Dedifferentiated amniotic fluid mesenchymal stem cell (primary cell): ENCODE measurements at regions not wholly inside any gene's neighbourhood (a gene's known extent, or its start where the extent isn't known, plus 50 kb on each side); places are given as distances from the start of the nearest gene placed in this dataset.
A peak's percentile ranks its signal among the peaks of the same experiment; 100 is the strongest.

ENCODE experiments used
- DNase-seq: peaks from one replicate; pipeline ENCODE4 v3.0.0-alpha.2; 2016; ENCODE audit errors: extremely low spot score

DNA sequence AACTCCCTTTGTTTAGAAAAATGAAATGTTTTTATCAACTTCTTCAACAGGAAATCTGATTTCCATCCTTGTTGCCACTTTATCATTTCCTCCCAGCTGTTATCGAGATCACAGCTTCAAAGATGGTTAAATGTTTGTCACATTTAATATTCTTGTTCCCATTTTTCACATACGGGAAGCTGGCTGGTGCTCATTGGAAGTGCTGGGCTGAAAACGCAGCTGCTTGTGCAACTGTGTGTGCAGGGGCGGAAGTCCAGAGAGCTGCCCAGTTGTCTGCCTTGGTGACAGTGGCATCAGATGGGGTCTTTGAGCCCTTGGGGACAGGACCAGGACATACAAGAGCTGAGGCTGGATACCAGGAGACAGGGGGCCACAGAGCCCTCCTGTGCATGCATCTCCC lies 549.2 kb upstream of the CDH11 start:
- no peak for DNase-seq

DNA sequence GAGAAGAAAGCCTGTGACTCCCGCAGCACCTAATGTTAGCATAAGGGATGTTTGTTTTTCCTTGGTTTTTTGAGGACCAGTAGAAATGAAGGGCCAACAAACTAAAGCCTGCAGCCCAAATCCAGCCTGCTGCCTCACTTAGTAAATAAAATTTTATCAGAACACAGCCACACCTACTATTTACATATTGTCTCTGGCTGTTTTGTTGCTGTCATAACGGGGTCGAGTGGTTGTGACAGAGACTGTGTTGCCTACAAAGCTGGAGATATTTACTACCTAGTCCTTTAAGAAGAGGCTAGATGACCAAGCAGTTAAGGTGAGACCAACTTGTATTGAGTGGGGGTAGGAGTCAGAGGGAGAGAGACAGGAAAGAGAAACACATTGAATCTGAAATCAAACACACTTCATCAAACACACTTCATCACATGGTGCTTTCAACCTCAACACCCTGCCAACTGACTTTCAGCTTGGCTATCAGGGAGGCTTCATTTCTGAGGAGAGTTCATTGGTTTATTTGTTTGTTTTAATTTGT lies 546.3 kb upstream of the CDH11 start:
- DNase-seq, result no peak

DNA sequence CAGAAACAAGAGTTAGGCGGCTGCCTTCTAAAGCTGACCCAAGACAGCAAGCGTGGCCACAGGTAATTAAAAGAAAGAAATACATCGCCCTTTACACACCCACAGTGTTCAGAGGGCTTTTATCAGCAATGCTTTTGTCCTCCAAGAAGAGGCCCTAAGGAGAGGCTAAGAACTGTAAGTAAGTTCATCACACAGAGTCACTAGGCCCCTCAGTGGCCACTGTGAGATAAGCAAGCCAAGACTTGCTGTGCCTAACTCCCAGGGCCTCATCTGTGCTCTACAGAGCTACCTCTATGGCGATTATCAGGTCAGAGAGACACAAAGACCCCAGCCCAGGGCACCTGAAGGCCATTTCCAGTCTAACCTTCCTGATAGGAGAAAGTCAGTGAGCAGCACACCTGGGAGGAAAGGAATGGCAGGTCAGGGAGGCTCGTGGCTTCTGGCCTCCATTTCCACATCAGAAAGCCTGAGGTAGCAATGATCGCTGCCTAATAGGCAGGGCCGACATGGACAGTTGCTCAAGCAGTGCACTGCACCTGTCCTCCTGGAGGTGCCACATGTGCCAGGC lies 545.2 kb upstream of the CDH11 start:
- DNase-seq, result no peak

- no peak for DNase-seq
Measured at GRCh38 chr16:65666132-65666941, 544.5 kb upstream of the CDH11 start.

- no peak for DNase-seq
Measured at GRCh38 chr16:65665586-65665985, 543.7 kb upstream of the CDH11 start.

GRCh38 chr16:65663774-65664173 lies 541.9 kb upstream of the CDH11 start:
- no peak for DNase-seq

- no peak for DNase-seq
Measured at GRCh38 chr16:65662256-65662655, 540.4 kb upstream of the CDH11 start.

DNA sequence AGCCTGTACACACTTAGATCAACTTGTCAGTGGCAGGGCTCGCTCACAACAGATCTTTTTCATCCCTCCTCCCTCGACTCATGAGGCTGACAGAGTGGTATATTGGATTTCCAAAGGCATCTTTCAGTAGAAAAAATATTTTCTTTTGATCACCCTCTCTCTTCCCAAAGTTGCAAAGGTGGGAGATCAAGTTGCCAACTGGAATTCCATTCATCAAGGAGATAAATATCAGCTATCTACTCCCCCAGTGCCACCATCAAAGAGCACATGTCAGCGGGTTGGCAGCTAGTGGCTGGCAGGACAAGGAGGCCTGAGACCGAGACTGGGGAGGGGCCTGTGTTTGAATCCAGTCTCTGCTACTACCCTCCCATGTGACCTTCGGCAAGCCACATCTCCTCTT lies 539.7 kb upstream of the CDH11 start:
- no peak for DNase-seq

GRCh38 chr16:65660390-65660789 lies 538.5 kb upstream of the CDH11 start:
- no peak for DNase-seq

DNA sequence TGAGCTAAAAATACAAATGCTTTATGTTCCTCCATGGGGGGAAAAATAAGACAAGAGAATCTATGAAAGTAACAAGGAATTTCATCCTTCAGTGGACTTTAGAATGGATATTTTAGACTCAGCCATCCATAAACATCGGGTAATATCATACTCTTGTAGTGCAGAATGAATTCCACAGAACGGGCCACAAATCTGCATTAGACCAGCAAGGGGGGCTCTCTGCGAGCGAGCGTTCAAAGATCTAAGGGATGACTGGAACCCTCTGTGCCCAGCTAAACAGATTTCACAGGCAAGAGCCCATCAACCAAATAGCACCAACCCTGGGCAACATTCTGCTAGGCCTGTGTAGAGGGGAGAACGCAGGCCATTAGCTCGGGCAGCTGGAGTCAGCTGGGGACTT lies 537.9 kb upstream of the CDH11 start:
- no peak for DNase-seq

GRCh38 chr16:65658787-65659220 lies 536.9 kb upstream of the CDH11 start:
- no peak for DNase-seq

DNA sequence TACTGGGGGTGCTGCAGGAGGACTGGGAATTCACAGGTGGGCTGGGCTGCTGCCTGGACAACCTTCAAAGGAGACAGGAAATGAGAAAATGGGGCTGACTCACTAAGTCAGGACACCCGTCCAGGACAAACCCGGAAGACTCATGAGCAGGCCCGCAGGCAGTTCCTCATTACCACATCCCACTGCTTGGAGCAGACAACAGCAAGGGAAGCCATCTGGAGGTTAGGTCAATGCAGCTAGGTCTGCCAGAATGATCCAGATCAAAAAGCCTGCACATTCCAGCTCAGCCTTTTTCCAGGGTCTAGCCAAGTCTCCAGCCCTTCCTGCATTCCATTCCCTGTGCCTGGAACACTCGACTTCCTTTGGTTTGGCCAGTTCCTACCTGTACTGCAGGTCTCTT lies 536.5 kb upstream of the CDH11 start:
- DNase-seq, result peak; percentile 54

DNA sequence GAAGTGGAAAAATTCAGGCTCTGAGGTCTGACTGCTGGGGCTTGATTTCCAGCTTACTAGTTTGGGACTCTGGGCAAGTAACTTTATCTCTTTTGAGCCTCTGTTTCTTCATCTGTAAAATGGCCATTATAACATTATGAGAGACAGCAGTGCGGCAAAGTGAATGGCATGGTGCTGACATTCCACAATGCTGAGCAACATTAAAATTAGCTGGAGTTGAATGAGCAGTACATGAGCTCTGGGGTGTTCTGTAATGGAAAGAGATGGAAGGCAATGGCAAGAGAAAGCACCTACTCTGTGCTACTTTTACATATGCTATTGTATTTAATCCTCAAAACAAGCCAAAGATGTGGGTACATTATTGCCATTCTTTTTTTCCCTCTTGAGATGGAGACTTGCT lies 535.7 kb upstream of the CDH11 start:
- no peak for DNase-seq

DNA sequence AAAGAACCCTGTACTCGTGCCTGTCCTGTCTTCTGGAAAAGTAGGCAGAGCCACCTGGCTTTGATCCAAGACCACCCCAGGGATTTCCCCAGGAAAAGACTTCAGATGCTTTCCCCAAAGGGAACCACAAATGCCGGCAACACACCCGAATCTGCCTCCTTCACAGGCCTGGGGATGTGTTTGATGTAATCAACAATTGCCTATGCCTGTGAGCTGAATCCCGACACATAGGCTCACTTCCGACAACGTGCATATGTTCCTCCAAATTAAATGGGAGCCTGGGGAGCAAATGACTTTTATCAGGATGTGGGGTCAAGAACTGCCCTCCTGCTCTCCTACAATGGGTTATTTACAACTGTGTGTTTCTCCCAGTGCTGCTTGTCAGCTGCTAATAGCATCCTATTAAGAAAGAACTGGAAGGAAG lies 535.2 kb upstream of the CDH11 start:
- DNase-seq, result no peak

DNA sequence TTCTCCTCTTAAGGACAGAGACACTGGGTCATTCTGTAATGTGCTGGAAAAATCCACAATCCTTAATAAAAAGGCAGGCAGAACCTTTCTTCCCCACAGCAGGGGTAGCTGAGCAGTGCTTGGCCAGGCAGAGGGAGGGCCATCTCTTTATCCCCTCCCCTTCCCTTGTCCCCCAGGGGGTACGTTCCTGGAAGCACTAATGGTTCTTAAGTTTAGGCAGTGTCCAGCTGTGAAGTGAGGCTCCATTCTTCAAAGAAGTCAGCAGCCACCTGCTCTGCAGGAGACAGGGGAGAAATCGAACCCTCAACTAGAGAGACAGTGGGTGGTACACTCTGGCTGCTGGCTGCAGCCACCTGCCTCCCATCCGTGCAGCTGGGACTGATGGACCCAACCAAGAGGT lies 533.9 kb upstream of the CDH11 start:
- DNase-seq, result no peak

DNA sequence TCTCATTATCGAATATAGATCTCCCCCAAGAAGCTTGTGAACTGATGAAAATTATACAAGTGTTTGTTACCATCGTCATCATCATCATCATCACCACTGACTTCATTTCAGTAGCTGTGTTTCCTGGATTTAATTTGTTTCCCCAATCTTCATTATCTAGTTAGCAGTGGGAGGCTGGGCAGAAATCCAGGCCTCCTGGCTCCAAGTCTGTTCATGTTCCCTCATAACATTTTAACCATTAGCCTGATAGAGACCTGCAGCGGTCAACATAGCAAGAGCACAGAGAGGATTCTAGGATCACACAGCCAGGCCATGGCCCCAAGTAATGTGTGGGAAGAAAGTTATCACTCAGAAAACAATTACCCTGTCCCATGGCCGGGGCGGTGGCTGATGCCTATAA lies 526.2 kb upstream of the CDH11 start:
- DNase-seq, result no peak

GRCh38 chr16:65644821-65645220 lies 523.0 kb upstream of the CDH11 start:
- no peak for DNase-seq

GRCh38 chr16:65641762-65642289 lies 520.0 kb upstream of the CDH11 start:
- no peak for DNase-seq

- DNase-seq, result no peak
Measured at GRCh38 chr16:65641049-65641761, 519.3 kb upstream of the CDH11 start.

- DNase-seq, result no peak
Measured at GRCh38 chr16:65634833-65635232, 513.0 kb upstream of the CDH11 start.

GRCh38 chr16:65634291-65634690 lies 512.4 kb upstream of the CDH11 start:
- no peak for DNase-seq

GRCh38 chr16:65624666-65625065 lies 502.8 kb upstream of the CDH11 start:
- DNase-seq, result no peak
